ENCODE measurements at regions not wholly inside any gene's neighbourhood (a gene's known extent, or its start where the extent isn't known, plus 50 kb on each side); places are given as distances from the start of the nearest gene placed in this dataset.

DNA sequence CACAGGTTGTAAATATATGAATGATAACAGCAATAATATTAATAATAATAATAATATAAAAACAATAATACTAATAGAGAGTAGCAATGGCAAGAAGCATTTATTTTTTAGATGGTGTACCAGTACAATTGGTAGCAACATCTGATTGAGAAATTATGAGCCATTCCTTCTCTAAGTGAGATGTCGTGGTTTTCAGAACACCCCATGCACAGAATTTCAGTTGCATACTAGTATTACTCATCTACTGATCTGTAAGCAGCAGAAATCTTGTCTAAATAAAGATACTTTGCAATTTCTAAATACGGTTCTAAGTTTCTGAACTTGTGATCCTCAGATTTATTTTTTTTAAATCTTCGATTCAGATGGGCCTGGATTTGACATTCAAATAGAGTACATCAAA, 788.0 kb upstream of the ATXN8OS start:
- no peak for TF ChIP-seq MAX (IDR thresholded peaks at IDR 0.05)
- no peak for TF ChIP-seq JUND (IDR thresholded peaks at IDR 0.05; ENCODE audit: low read length)
- no peak for TF ChIP-seq EP300 (IDR thresholded peaks at IDR 0.05; ENCODE audit: borderline replicate concordance in 1 of 2, low read depth in 2 of 2, low read length in 2 of 2)
- TF ChIP-seq SP2 (IDR thresholded peaks at IDR 0.05; ENCODE audit: low read length): no peak
- no peak for TF ChIP-seq YY1 (IDR thresholded peaks at IDR 0.05; ENCODE audit: low read depth, low read length)
- no peak for TF ChIP-seq BCL11A (IDR thresholded peaks at IDR 0.05; ENCODE audit: low read depth in 2 of 2, low read length in 2 of 2)
- TF ChIP-seq USF2 (IDR thresholded peaks at IDR 0.05; ENCODE audit: low read length): no peak
- TF ChIP-seq TCF12 (IDR thresholded peaks at IDR 0.05; ENCODE audit: low read depth, low read length): no peak
- no peak for TF ChIP-seq RXRA (IDR thresholded peaks at IDR 0.05; ENCODE audit: insufficient read depth, low read depth, low read length)

Data from H1 (cell line).